ENCODE measurements at regions not wholly inside any gene's neighbourhood (a gene's known extent, or its start where the extent isn't known, plus 50 kb on each side); places are given as distances from the start of the nearest gene placed in this dataset.

- in situ Hi-C loops (cut with MboI; ENCODE audit: low pct_ligation_motif_present in 1 of 4, low pct_unique_long_range_greater_than_20kb in 1 of 4, low sequenced_read_pairs in 3 of 4) (no loop called here), intact Hi-C loops (cut with DNase I; ENCODE audit: low total_unique reads) (no loop called here)
- TF ChIP-seq EP300 (IDR thresholded peaks at IDR 0.05; ENCODE audit: low read depth) (no peak), POLR2A (IDR thresholded peaks at IDR 0.05) (no peak), POLR2AphosphoS5 (IDR thresholded peaks at IDR 0.05) (no peak)
- TF ChIP-seq, protein P1, sequence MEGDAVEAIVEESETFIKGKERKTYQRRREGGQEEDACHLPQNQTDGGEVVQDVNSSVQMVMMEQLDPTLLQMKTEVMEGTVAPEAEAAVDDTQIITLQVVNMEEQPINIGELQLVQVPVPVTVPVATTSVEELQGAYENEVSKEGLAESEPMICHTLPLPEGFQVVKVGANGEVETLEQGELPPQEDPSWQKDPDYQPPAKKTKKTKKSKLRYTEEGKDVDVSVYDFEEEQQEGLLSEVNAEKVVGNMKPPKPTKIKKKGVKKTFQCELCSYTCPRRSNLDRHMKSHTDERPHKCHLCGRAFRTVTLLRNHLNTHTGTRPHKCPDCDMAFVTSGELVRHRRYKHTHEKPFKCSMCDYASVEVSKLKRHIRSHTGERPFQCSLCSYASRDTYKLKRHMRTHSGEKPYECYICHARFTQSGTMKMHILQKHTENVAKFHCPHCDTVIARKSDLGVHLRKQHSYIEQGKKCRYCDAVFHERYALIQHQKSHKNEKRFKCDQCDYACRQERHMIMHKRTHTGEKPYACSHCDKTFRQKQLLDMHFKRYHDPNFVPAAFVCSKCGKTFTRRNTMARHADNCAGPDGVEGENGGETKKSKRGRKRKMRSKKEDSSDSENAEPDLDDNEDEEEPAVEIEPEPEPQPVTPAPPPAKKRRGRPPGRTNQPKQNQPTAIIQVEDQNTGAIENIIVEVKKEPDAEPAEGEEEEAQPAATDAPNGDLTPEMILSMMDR (IDR thresholded peaks at IDR 0.05) = no peak
- Histone ChIP-seq H3K27ac (no peak overlapping the region), H3K4me3 (no peak overlapping the region), H3K36me3 (no peaks in the 10 kb centered on the region), H3K4me1 (no peaks in the 10 kb centered on the region), H3K27me3 (no peaks in the 10 kb centered on the region), H3K9me3 (no peaks in the 10 kb centered on the region)
- no peak for DNase-seq
- 81 to 87% methylated on average over 3 to 23 of the region's 23 CpGs for WGBS, 2 donors (ENCODE audit: low coverage in 1 of 2)
These were observed 250.6 kb downstream of the EIPR1 start for GRCh38 chr2:3126911-3127621.

DNA sequence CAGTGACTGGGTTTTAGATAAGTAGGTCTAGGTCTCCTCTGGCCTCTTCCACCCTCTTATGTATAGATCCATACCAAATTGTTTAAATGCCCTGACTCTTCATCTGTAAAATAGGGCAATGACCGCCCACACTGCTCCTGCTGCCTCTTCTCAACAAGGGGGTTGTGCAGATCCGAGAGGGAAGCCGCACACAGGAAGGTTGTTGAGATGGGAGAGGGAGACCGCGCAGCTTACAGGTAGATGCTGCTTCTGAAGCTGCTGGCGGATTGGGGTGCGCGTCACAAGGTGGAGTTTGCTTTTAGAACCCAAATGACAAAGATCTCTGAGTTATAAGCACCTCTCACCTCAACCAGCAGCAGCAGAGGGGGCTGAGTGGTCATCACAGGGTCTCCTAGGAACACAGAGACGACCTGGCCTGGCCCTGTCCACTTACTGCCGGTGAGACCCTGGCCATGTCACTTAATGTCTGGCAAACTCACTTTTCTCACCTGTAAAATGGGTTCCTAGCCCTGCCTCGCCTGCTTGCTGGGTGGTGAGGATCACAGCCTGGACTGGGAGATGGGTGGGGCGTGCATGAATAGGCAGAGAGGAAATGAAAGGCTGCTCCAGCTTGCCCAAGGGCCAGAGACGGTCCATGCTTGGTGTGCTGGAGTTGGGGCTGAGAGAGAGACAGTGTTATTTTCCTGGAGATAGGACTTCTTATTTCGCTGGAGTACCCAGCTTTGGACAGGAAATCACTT, 251.3 kb downstream of the EIPR1 start:
- TF ChIP-seq POLR2A (IDR thresholded peaks at IDR 0.05) = no peak
- TF ChIP-seq EP300 (IDR thresholded peaks at IDR 0.05; ENCODE audit: low read depth) = no peak
- TF ChIP-seq, protein P1 (IDR thresholded peaks at IDR 0.05) = no peak
- no peak for TF ChIP-seq POLR2AphosphoS5 (IDR thresholded peaks at IDR 0.05)
- no peak overlapping the region for H3K27ac ChIP-seq
- intact Hi-C loops (cut with DNase I; ENCODE audit: low total_unique reads) (no loop called here), in situ Hi-C loops (cut with MboI; ENCODE audit: low pct_ligation_motif_present in 1 of 4, low pct_unique_long_range_greater_than_20kb in 1 of 4, low sequenced_read_pairs in 3 of 4) (no loop called here)
- no peaks in the 10 kb centered on the region for H3K4me1 ChIP-seq
- H3K9me3 ChIP-seq = no peaks in the 10 kb centered on the region
- no peak for DNase-seq
- no peaks in the 10 kb centered on the region for H3K27me3 ChIP-seq
- 20 to 80% methylated on average over 1 to 14 of the region's 14 CpGs for WGBS, 2 donors (ENCODE audit: low coverage in 1 of 2)
- H3K4me3 ChIP-seq = no peak overlapping the region
- H3K36me3 ChIP-seq = no peaks in the 10 kb centered on the region

GRCh38 chr2:3125761-3126130, 251.9 kb downstream of the EIPR1 start:
- H3K36me3 ChIP-seq = no peaks in the 10 kb centered on the region
- no peaks in the 10 kb centered on the region for H3K4me1 ChIP-seq
- no peak for DNase-seq
- TF ChIP-seq, protein P1 (IDR thresholded peaks at IDR 0.05) = no peak
- no peak for TF ChIP-seq EP300 (IDR thresholded peaks at IDR 0.05; ENCODE audit: low read depth)
- TF ChIP-seq POLR2AphosphoS5 (IDR thresholded peaks at IDR 0.05) = no peak
- no peak for TF ChIP-seq POLR2A (IDR thresholded peaks at IDR 0.05)
- no peak overlapping the region for H3K4me3 ChIP-seq
- H3K9me3 ChIP-seq = no peaks in the 10 kb centered on the region
- 92 to 100% methylated on average over 1 to 10 of the region's 10 CpGs for WGBS, 2 donors (ENCODE audit: low coverage in 1 of 2)
- no peak overlapping the region for H3K27ac ChIP-seq
- in situ Hi-C loops (cut with MboI; ENCODE audit: low pct_ligation_motif_present in 1 of 4, low pct_unique_long_range_greater_than_20kb in 1 of 4, low sequenced_read_pairs in 3 of 4) (no loop called here), intact Hi-C loops (cut with DNase I; ENCODE audit: low total_unique reads) (no loop called here)
- H3K27me3 ChIP-seq = no peaks in the 10 kb centered on the region

DNA sequence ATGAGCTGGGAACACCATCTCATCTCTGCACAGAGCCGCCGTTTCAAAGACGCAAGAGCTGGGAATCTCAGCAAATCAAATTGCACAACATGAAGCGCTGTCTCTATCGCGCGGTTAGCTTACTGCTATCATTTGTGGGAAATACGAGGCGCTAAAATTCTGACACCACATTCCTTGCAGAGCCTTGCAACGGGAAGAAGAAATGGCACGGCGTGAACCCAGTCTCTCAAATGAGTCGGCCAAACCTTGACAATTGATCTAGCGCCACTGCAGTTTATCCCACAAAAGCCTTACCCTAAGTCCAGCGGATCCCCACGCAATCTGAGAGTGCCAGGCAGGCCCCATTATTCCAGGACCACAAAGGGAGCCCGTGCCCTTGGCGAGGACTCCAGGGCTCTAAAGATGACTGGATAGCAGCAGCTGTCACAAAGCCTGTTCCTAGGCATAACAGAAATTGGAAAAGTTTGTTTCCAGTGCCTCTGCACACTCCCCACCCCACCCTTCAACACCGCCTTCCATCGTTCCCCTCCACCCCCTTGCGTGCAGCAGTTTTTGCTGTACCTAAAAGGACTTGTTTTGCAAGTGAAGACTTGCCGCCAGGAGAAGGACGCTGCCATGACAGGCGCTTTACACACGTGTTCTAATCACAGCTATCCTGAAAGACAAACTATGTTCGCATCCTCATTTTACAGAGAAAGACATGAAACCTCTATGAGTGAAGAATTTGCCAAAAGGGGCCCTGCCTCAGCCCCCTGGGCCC, 252.4 kb downstream of the EIPR1 start:
- in situ Hi-C loops (cut with MboI; ENCODE audit: low pct_ligation_motif_present in 1 of 4, low pct_unique_long_range_greater_than_20kb in 1 of 4, low sequenced_read_pairs in 3 of 4) = no loop called here
- H3K9me3 ChIP-seq = peaks cover 0 to 3% of the 10 kb centered on the region in 2 donors
- no peak overlapping the region for H3K4me3 ChIP-seq
- no peaks in the 10 kb centered on the region for H3K4me1 ChIP-seq
- no peaks in the 10 kb centered on the region for H3K27me3 ChIP-seq
- TF ChIP-seq POLR2A (IDR thresholded peaks at IDR 0.05) (no peak), EP300 (IDR thresholded peaks at IDR 0.05; ENCODE audit: low read depth) (no peak), POLR2AphosphoS5 (IDR thresholded peaks at IDR 0.05) (no peak)
- TF ChIP-seq, protein P1 (IDR thresholded peaks at IDR 0.05) = no peak
- H3K36me3 ChIP-seq = no peaks in the 10 kb centered on the region
- no peak overlapping the region for H3K27ac ChIP-seq
- intact Hi-C loops (cut with DNase I; ENCODE audit: low total_unique reads) = no loop called here
- no peak for DNase-seq
- WGBS, 2 donors (ENCODE audit: low coverage in 1 of 2) = 76 to 85% methylated on average over 16 to 26 of the region's 26 CpGs
